GM19397 (cell line): ENCODE measurements at regions not wholly inside any gene's neighbourhood (a gene's known extent, or its start where the extent isn't known, plus 50 kb on each side); places are given as distances from the start of the nearest gene placed in this dataset.

ENCODE experiments used
- ATAC-seq: cut with Tn5 transposase; IDR thresholded peaks from one replicate; pipeline ENCODE4 v1.9.1; 2021; ENCODE audit warnings: mild to moderate bottlenecking, moderate library complexity; ENCODE audit not compliant: unreplicated experiment

DNA sequence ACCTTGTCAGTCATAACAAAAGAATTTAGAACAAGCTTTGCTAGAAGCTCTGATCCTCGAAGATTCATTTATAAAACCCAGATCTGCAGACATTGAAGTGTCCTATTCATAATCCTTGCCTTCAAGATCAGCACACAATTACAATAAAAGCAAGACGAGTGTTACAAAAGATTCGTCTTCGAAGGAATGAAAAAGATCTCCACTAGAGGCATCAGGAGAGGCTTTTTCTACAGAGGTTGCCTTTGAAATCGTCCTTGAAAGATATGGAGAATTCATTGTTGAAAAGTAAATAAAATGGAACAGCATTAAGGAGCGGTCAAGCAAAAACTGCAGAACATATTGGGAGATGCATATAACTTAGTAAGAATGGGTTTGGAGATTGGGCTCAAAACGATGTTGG lies 146.4 kb downstream of the BMP4 start:
- no peak for ATAC-seq

DNA sequence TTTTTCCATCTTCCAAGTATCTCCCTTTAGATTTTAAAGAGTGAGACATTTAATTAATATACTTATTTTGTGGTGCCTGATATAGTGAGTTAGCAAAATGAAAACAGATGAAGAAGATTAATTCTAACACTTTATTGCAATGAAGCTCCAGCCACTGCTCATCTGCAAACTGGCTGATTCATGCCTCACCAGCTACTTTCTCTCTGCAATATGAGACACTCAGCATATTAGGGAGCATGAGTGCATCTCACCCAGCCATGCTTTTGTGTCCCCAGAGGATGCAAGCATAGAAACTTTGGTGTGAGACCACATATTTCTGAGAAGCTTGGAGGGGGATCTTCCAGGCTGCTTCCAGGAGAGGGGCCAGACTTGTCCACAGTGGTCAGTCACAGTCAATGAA lies 148.6 kb downstream of the BMP4 start:
- ATAC-seq: no peak

DNA sequence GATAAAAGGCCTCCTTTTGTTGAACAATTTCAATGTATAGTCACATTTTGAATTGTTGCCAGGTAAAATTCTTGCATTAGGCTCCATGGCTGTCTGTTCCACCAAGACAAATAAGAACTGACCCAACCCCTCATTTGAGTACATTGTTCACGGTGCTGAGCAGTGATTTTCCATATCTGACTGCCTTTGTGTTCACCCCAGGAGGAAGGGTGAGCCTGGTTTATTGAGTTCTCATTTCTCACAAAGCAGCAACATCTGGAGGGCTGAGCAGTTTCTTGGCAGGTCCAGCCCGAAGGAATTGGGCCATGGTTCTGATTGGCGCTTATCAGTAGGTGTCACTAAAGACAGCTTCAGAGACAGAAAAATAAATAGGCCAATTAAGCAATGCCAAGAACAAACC lies 149.1 kb downstream of the BMP4 start:
- ATAC-seq: no peak

DNA sequence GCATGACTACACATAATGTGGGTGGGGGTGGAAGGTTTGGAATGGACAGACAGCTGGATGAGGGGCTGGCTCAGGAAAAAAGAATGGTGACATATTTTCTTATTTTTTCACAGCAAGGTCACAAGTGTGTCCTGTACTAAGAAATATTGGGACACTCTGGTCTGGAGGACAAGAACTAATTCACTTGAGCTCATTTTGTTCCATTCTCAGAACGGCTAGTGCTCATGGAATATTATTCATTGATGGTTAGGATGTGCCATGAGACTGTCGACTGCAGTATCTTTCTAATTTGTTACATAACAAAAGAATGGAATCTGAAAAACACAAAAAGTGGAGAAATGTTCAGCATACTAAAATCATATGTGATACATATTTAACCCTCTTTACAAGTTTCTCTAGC lies 149.5 kb downstream of the BMP4 start:
- ATAC-seq: no peak

DNA sequence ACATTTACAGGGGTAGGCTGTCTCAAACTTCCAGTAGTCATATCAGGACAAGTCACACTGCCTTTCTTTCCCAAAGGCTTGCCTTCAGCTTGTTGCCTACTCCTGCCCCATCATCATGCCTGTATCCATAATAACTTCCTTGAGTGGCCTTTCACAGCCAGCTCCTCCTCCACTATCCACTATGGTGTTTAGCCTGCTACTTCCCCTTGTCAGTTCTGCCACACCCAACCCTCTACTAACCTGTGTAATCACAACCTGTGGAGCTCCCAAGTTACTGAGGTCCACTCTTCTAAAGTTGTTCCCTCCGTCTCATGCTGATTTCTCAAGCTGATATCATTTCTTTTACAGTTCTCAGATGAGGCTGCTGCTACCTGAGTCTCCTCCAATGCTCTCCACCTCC lies 159.9 kb downstream of the BMP4 start:
- no peak for ATAC-seq

DNA sequence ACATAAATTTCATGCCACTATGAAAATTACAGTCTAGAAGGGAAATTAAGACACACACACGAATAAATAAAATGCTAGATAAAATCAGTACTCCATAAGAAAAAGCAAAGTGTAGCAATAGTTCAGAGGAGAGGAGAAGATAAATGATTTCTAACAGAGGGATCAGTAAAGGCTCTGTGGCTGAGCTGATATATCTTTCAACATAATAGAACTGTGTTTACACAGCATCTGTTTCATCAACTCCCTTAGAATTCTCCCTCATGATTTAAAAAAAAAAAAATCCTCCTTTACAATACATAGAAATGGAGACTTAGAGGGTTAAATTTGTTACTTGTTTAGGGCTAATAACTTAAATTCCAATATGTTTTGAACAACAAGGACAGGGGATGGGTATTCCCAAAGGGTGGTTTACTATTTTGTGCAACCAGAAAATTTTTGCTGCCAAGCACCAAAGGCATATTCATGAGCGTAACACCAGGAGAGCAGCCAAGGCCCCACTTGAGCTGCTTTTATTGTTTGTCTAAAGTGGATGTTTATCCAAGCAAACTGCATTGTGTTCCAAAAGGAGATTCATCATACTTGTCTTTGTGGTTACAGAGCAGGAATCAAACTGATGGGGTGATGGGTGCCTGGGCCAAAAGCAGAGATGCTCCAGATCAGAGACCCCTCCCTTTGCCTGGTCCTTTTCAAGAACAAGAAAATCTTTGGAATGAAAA lies 162.7 kb downstream of the BMP4 start:
- ATAC-seq: no peak

DNA sequence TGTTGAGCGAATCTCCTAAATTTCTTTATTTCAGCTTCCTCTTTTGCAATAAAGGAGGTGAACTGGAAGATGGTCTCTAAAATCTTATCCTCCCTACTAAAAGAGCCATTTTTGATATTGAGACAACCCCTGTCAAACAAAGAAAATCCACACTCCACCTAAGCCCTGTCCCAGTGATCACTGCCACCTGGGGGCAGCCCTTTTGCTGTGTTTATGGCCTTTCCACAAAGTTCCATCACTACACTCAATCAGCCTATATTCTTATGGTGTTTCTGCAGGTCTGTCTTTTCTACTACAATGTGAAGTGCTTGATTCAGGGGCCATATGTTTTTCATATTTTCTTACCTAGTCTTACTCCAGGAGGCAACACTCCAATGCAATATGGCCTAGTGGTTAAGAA lies 163.7 kb downstream of the BMP4 start:
- ATAC-seq: no peak

DNA sequence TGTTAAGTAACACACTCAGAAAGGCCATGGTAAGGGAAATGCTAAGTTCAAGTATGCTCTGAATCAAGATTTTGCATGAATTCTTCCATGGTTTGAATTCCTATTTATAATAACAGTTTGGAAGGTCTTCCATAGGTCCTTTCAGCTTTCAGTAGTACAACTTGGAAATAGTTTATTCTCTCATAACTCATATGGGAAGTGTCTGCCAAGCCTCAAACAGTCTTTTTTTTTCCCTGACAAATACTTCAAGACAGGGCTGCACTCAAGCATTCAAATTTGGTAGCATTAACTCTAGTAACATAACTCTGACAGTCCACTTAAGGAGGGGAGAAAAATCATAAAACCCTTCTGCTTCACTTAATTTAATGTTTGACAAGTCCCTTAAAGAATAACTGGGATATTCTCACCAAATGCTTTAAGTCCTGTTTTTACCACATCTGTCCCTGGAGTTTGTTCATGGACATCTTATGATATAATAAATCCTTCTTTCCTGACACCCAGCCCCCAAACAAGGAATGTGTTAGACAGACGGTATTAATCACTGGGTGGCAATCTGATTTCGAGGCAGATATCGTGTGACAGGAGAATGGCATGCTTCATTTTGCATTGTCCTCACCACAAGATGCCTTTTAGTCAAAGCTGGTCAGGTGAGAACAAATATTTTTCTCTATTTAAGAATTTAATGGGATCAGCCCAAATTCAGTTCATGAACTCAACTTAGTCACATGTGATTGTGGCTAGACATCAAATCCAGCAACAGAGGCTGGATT lies 165.7 kb downstream of the BMP4 start:
- ATAC-seq: no peak

DNA sequence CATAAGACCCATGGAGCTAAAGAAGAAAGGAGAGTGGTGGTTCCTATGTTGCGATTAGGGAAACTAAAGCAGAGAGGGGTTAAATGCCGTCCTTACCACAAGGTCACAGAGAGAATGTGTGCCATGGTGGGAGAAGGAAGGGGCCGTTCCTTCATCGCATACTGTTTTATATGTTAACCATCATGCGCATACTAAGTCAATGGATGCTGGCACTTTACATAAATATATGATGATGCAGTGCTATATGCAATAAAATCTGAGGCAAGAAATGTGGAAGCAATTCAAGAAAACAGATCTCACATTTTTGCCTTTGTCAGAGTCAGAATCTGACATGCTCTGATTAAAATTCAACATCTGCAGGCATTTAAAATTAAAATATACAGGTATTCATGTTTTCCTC lies 168.1 kb downstream of the BMP4 start:
- no peak for ATAC-seq

DNA sequence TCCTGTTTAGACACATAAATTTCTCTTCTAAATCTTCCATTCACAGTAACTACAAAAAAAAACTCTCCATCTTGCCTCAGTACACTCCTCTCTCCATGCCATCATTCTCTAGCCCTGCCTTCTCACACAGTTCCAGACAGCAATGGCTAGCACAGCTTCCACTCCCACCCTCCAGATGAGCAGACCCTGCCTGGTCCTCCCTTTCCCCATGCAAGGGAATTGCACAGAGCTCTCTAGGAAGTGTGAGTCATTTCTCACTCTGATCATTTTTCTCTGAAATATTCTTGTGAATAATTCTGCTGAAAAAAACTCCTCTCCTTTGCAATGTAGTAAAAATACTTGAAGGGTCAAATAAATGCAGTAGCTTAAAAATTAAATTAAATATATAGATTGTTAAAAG lies 170.6 kb downstream of the BMP4 start:
- ATAC-seq: no peak

DNA sequence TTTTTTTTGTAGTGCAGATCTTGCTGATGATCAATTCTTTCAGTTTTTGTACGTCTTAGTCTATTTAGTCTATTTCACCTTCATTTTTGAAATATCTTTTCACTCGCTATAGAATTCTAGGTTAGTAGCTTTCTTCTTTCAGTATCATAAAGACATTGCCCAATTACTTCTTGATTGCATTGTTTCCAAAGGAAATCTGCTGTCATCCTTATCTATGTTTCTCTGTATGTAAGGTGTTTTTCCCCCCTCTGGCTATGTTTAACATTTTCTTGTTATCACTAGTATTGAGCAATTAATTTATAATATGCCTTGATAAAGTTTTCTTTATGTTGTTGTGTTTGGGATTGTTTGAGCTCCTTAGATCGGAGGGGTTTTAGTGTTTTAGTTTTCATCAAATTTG lies 171.9 kb downstream of the BMP4 start:
- ATAC-seq: no peak

DNA sequence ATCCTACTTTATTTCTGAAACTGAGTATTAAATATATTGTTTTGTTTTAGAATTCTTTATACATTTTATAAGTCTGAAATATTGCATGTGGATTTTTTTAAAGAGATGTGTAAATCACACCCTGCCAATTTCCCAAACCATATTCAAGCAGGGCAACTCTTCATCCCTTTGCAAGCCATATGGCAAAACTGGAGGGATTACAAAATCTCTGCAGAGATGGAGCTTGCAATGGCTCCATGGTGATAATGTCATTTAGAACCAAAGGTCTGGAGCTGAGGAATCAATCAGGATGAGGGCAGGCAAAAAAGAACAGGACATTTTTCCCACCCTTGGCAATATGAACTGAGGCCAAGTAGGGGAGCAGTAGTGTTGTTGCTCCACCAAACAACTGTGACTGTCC lies 173.4 kb downstream of the BMP4 start:
- no peak for ATAC-seq

DNA sequence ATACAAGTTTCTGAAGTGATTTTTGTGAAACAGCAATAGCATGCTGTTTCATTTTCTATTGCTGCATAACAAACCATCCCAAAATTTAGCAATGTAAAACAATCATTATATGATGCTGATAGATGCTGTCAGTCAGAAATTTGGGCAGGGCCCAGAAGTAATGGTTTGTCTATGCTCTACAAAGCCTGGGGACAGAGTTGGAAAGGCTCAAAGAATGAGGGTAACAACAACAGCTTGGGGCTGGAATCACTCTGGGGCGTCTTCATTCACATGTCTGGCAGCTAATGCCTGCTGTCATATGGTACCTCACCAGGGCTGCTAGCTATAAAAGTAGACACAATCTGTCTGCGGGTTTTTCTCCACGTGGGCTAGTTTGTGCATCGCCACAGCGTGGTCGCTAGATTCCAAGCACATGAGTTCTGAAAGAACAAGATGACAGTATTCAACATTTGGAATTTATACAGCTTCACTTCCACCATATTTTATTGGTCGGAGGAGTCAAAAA lies 176.5 kb downstream of the BMP4 start:
- no peak for ATAC-seq

DNA sequence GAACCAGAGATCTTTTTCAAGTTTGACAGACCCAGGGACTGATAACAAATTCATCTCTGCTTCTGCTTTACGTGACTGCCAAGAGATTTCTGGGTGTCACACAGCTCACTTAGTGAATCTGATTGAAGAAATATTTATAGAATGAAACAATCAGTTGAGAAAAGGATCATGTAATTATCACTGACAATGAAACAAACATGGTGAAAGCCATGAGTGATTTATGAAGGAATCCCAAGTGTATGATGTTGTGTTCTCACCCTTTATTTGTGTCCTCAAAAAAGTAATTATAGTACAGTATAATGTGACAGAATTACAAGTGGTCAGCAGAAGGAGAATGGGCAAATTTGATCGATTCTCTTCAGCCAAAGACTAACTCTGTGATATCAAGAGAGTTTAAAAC lies 177.3 kb downstream of the BMP4 start:
- no peak for ATAC-seq

DNA sequence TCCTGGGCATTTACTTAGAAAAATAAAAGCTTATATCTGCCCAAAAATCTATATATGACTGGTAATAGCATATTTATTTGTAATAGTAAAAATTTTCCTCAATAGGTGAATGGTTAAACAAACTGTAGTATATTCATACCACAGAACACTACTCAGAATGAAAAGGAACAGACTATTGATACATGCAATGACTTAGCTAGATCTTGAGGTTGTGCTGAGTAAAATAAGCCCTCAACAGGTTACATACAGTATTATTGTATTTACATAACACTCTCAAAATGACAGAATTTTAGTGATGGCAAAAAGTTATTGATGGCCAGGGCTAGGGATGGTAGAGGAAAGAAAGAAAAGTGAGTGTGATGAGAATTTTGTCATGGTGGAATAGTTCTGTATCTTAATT lies 178.4 kb downstream of the BMP4 start:
- no peak for ATAC-seq

DNA sequence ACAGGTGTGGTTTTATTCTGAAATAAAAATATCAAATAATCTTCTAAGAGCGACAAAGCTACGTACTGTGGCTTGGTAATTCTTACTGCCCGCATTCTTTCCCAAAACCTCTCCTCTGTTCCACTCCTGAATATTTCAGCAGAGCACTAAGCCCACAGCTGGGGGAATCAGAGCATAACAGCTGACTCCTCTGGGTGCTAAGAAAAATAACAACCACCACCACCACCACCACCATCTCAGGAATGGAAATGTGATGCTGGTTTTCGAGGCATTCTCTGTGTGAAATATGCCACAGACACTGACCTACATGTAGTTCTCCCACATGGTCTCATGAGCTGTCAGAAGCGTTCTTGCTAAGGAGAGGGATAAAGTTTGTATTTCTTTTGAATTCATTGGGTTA lies 183.7 kb downstream of the BMP4 start:
- ATAC-seq: no peak

DNA sequence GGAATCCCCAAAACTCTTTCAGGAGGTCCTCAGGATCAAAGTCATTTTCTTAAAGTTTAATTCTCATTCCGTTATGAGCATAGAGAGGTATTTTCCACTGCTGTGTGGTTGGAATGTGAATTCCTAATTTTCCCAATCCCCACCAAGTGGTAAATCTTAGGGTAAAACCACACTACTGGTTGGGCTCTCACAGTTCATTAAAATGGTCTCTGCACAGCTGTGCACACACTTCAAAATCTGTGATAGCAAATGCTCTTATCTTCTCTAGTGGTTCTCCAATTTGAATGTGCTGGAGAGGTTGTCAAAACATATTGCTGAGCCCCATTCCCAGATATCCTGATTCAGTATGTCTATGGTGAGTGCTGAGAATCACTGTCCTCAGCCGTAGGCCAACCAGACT lies 189.1 kb downstream of the BMP4 start:
- ATAC-seq: no peak

DNA sequence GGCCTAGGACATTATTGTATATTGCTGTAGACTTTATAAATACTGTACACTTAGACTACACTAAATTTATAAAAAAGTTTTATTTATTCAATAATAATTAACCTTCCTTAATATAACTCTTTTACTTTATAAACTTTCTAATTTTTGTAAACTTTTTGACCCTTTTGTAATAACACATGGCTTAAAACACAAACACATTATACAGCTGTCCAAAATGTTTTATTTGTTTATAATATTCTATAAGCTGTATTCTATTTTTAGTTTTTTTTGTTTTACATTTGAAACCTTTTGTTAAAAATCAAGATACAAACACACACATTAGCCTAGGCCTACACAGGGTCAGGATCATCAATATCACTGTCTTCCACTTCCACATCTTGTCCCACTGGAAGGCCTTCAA lies 190.0 kb downstream of the BMP4 start:
- ATAC-seq: no peak

DNA sequence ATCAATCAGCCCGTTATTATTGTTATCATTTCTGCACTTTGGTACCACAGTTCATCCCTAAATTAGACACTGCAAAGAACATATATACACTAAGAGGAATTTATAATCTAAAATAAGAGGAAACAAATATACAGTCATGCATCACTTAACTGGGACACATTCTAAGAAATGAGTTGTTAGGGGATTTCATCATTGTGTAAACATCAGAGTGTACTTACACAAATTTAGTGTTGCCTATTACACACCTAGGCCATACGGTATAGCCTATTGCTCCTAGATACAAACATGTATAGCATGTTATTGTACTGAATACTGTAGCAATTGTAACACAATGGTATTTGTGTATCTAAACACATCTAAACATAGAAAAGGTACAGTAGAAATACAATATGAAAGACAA lies 190.5 kb downstream of the BMP4 start:
- no peak for ATAC-seq

DNA sequence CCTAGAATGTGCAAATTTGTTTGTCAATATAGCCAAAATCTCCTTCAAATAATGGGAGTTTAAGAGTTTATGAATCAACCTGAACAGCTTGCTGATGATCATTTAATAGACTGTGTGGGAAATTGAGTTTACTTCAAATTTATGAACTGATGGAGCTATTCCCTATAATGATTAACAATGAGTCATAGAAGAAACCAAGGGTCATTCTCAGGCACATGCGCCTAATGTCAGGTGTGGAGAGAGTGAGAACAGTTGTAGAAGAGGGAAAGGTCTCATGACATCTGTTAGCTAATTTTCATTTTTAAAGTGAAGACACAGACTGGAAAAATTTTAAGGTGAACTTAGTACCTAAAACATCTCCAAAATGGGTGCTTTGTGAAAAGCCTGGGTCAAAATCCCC lies 191.8 kb downstream of the BMP4 start:
- ATAC-seq: no peak

DNA sequence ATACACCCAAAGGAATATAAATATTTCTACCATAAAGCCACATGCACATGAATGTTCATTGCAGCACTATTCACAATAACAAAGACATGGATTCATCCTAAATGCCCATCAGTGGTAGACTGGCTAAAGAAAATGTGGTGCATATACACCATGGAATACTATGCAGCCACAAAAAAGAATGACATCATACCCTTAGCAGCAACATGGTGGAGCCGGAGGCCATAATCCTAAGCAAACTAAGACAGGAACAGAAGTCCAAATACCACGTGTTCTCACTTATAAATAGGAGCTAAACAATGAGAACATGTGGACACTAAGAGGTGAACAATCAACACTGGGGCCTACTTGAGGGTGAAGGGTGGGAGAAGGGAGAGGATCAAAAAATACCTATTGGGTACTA lies 198.5 kb downstream of the BMP4 start:
- no peak for ATAC-seq

DNA sequence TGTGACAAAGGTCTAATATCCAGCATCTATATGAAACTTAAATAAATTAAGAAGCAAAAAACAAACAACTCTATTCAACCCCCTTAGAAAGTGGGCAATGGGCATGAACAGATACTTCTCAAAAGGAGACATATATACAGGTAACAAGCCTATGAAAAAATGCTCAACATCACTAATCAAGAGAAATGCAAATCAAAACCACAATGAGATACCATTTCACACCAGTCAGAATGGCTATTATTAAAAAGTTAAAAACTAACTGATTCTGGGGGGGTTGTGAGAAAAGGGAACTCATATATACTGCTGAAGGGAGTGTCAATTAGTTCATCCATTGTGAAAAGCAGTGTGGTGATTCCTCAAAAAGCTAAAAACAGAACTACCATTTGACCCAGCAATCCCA lies 198.9 kb downstream of the BMP4 start:
- no peak for ATAC-seq

DNA sequence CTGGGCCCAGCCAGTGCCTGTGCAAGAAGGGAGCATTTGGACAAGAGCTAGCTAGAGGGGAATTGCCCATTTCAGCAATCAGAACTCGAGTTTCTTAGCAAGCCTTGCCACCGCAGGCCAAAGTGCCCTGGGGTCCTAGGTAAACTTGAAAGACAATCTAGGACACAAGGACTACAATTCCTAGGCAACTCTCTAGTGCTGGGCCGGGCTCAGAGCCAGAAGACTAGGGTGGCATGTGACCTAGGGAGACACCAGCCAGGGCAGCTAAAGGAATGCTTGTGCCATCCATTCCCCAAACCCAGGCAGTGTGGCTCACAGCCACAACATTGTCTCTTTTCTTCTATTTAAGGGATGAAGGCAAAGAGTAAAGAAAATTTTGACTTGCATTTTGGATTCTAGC lies 205.0 kb downstream of the BMP4 start:
- no peak for ATAC-seq
